ENCODE measurements at regions not wholly inside any gene's neighbourhood (a gene's known extent, or its start where the extent isn't known, plus 50 kb on each side); places are given as distances from the start of the nearest gene placed in this dataset.

DNA sequence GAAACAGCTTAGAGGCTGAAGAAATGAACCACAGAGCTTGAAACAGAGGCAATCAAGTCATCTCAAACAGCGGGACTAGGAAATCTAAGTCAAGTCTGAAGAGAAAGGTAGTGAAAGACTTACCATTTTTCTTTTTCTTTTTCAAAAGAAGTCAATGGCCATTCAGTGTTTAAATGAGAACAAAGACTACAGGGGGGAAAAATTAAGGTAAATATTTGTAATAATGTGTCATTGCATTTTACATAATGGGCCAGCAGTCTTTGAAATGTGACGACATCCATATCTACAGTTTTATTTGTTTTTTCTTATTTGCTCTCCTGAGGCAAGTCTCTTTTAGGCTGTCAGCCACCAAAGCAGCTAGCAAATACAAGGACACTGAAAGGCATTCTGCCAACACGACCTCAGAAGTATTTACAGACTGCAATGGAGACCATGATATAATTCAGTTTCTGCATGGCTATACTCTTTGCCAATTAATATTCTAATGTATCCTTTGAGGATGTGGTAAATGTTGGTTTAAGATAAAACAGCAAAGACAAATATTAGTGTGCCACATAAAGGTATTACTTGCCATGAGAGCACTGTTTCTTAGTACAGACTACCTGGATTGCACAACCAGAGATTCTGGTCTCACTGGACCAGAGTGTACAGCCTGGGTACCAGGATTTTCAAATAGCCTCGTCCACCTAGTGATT lies 307.0 kb upstream of the THBS1 start (continued):
- TF ChIP-seq, protein P1, sequence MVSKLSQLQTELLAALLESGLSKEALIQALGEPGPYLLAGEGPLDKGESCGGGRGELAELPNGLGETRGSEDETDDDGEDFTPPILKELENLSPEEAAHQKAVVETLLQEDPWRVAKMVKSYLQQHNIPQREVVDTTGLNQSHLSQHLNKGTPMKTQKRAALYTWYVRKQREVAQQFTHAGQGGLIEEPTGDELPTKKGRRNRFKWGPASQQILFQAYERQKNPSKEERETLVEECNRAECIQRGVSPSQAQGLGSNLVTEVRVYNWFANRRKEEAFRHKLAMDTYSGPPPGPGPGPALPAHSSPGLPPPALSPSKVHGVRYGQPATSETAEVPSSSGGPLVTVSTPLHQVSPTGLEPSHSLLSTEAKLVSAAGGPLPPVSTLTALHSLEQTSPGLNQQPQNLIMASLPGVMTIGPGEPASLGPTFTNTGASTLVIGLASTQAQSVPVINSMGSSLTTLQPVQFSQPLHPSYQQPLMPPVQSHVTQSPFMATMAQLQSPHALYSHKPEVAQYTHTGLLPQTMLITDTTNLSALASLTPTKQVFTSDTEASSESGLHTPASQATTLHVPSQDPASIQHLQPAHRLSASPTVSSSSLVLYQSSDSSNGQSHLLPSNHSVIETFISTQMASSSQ (IDR thresholded peaks at IDR 0.05; ENCODE audit: low read depth), result peak; percentile 32; the same call in 1 of the 2 replicates
- TF ChIP-seq, protein P1 (CRISPR knock-in tag; IDR thresholded peaks at IDR 0.05; ENCODE audit: borderline replicate concordance), result peak; percentile 73; the same call in 1 of the 2 replicates
- TF ChIP-seq MBNL3 (CRISPR knock-in tag; conservative IDR thresholded peaks at IDR 0.05) (no peak), KLF11 (CRISPR knock-in tag; IDR thresholded peaks at IDR 0.05) (no peak), TBL1XR1 (IDR thresholded peaks at IDR 0.05; ENCODE audit: borderline replicate concordance, low read length, partially characterized antibody) (peak; percentile 88), ZNF205 (CRISPR knock-in tag; IDR thresholded peaks at IDR 0.05) (no peak), ZNF296 (CRISPR knock-in tag; conservative IDR thresholded peaks at IDR 0.05) (no peak), KDM3A (CRISPR knock-in tag; IDR thresholded peaks at IDR 0.05; ENCODE audit: low read depth) (0 out of 2 replicates have a peak, but pooled peaks have one; percentile 69), NCOA5 (CRISPR knock-in tag; IDR thresholded peaks at IDR 0.05) (no peak), ZBTB8A (CRISPR knock-in tag; IDR thresholded peaks at IDR 0.05; ENCODE audit: borderline replicate concordance, low read depth) (no peak), NR1H2 (CRISPR knock-in tag; IDR thresholded peaks at IDR 0.05; ENCODE audit: borderline replicate concordance, low read depth) (no peak), ZNF333 (CRISPR knock-in tag; IDR thresholded peaks at IDR 0.05; ENCODE audit: borderline replicate concordance) (no peak), CC2D1A (CRISPR knock-in tag; IDR thresholded peaks at IDR 0.05) (no peak), MAZ (IDR thresholded peaks at IDR 0.05; ENCODE audit: borderline replicate concordance, low read depth, low read length) (no peak), MAZ (CRISPR knock-in tag; IDR thresholded peaks at IDR 0.05; ENCODE audit: low read depth) (no peak)
- TF ChIP-seq, protein P2, sequence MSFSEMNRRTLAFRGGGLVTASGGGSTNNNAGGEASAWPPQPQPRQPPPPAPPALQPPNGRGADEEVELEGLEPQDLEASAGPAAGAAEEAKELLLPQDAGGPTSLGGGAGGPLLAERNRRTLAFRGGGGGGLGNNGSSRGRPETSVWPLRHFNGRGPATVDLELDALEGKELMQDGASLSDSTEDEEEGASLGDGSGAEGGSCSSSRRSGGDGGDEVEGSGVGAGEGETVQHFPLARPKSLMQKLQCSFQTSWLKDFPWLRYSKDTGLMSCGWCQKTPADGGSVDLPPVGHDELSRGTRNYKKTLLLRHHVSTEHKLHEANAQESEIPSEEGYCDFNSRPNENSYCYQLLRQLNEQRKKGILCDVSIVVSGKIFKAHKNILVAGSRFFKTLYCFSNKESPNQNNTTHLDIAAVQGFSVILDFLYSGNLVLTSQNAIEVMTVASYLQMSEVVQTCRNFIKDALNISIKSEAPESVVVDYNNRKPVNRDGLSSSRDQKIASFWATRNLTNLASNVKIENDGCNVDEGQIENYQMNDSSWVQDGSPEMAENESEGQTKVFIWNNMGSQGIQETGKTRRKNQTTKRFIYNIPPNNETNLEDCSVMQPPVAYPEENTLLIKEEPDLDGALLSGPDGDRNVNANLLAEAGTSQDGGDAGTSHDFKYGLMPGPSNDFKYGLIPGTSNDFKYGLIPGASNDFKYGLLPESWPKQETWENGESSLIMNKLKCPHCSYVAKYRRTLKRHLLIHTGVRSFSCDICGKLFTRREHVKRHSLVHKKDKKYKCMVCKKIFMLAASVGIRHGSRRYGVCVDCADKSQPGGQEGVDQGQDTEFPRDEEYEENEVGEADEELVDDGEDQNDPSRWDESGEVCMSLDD (CRISPR knock-in tag; IDR thresholded peaks at IDR 0.05; ENCODE audit: borderline replicate concordance), result 0 out of 2 replicates have a peak, but pooled peaks have one; percentile 28
- TF ChIP-seq, protein P3, sequence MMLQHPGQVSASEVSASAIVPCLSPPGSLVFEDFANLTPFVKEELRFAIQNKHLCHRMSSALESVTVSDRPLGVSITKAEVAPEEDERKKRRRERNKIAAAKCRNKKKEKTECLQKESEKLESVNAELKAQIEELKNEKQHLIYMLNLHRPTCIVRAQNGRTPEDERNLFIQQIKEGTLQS (CRISPR knock-in tag; IDR thresholded peaks at IDR 0.05), result peak; percentile 61
- TF ChIP-seq, protein P4, sequence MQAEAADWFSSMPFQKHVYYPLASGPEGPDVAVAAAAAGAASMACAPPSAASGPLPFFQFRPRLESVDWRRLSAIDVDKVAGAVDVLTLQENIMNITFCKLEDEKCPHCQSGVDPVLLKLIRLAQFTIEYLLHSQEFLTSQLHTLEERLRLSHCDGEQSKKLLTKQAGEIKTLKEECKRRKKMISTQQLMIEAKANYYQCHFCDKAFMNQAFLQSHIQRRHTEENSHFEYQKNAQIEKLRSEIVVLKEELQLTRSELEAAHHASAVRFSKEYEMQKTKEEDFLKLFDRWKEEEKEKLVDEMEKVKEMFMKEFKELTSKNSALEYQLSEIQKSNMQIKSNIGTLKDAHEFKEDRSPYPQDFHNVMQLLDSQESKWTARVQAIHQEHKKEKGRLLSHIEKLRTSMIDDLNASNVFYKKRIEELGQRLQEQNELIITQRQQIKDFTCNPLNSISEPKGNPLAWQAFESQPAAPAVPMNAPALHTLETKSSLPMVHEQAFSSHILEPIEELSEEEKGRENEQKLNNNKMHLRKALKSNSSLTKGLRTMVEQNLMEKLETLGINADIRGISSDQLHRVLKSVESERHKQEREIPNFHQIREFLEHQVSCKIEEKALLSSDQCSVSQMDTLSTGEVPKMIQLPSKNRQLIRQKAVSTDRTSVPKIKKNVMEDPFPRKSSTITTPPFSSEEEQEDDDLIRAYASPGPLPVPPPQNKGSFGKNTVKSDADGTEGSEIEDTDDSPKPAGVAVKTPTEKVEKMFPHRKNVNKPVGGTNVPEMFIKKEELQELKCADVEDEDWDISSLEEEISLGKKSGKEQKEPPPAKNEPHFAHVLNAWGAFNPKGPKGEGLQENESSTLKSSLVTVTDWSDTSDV (CRISPR knock-in tag; IDR thresholded peaks at IDR 0.05), result no peak
- TF ChIP-seq, protein P5, sequence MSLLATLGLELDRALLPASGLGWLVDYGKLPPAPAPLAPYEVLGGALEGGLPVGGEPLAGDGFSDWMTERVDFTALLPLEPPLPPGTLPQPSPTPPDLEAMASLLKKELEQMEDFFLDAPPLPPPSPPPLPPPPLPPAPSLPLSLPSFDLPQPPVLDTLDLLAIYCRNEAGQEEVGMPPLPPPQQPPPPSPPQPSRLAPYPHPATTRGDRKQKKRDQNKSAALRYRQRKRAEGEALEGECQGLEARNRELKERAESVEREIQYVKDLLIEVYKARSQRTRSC (CRISPR knock-in tag; IDR thresholded peaks at IDR 0.05; ENCODE audit: low read depth), result no peak
